ENCODE measurements at regions not wholly inside any gene's neighbourhood (a gene's known extent, or its start where the extent isn't known, plus 50 kb on each side); places are given as distances from the start of the nearest gene placed in this dataset.

DNA sequence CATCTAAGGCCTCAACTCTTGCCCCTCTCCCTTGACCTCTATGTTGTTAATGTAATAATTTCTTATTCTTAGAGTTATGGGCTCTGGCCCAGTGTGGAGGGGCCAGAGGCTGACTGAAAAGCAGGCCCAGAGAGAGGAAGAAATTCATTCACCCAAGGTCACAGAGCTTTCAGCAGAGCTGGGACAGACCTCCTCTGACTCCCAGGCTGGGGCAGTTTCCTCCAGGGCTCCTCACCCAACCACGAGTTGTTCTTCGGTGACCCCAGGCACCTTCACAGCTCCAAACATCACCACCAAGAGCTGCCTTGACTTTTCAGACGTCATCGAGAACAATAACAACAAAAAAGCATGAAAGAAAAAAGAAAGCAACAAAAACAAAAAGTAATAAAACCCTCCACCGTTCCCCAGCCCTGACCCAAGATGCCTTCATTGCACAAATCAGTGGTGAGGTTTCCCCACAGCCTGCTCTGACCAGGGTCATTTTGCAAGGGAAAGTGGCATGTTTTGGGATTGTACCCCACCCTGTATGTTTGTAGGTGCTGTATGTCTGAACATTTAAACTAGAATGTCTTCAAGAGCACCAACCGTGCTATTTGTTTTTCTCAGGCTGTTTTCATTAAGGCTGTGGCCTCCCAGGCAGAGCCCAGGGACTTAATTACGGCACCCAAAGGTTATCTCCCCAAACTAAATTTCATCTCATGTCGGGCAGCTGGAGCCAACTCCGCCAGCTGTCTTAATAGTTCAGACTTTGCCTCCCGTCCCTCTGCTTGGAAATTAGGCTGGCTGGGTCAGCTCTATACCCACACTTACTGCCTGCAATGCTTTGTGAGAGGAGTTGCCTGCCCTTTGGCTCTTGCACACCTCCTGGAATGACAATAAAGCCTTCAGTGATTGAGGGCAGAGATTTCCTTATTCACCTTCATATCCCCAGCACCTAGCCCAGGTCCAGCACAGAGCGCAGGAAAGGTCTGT is 173.8 kb downstream of the RPLP1 start:
- no peak for DNase-seq (ENCODE audit: low spot score)

DNA sequence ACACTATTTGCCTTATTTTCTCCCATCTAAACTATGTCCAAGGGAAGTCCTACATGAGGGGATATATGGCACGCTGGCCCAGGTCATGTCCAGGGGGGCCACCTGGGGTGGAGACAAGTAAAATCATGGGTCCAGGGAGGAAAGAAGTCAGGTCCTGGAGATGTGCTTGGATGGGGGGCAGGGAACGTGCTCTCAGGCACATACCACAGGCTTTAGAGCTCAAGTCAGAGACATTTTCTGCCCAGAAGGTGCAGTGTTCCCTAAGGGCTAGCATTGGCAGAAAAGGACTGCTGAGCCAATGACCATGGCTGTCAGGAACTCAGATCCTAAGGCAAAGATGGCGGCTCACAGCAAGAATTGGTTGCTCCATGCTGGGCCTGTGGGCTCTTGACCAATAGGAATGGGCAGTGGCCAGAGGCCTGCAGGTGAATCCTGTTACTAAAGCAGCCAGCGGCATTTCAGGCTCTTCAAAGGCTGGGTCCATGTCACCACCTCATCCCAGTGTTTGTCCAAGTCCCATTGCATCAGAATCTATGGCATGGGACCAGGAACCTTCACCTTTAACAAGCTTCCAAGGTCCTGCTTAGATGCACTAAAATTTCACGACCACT is 175.0 kb downstream of the RPLP1 start:
- DNase-seq (ENCODE audit: low spot score), result no peak

DNA sequence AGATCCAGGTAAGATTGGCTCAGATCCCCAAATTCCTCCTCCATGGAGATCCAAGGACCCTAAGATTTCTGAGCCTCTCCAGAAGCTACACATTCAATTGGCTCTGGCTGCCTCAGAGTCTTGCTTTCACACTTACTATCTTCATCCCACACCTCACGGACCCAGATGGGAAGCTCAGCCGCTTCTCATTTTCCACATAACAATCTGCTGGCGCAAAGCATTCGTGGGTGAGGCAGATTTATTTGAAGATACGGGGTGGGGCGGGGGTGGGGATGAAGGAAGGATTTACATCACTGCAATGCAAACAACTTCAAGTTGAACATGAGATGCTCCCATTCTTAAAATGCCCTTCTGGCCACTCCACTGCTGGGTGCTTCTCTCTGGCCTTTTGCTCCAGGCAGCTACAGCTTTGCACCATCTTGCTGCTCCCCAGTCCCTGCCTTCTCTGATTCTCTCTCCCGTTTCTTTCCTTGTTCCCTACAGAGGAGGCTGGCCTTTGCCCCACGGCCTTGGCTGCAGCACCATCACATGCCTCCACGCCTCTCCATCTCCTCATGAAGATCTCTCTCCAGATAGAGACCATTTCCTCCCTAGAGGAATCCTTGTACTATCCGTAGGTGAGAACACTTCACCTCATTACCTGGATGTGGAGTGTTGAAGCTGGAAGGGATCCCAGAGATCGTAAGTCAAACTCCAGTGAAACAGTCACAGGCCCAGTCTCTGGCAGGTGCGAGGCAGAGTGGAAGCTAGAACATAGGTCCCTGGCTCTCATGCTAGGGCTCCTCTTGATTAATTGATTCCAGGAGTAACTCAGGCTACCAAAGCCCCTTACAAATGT is 175.9 kb downstream of the RPLP1 start:
- no peak for DNase-seq (ENCODE audit: low spot score)

DNA sequence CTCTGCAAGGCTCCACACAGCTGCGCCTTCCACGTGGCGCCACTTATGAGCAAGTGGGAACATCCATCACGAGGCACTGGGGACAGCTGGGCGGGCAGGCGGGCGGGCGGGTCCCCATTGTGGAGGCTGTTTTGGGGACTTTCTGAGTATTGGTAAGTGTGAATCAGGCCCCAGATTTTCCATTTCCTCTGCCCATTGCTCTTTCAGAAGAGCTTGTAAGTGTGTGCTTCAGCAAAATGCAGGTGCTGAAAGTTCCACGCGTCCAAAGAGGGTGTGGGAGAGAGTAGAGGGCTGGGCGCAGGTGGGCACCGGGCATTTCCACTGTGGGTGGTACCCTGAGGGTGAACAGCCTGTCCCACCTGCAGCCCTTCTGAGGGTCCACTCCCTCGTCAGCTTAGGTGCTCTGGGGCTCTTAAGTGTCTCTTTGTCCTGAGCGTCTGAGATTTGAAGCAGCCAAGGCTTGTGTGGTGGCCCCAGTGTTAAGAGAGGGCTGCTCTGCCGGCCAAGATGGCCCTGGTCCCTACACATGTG is 177.1 kb downstream of the RPLP1 start:
- DNase-seq (ENCODE audit: low spot score), result no peak

DNA sequence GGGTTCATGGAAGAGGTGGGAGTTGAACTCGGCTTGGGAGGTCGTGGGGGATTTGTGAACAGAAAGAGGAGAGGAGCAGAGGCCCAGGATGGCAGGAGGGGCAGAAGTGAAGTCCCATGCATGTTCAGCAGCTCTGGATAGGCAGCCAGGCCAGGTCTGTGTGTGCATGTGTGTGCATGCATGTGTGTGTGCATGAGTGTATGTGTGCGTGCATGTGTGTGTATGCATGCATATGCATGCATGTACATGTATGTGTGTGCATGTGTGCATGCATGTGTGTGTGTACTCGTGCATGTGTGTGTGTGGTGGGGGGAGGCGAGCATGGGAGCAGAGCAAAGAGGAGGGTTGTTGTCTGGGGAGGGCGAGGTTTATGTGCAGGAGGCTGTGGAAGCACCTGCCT is 178.4 kb downstream of the RPLP1 start:
- DNase-seq (ENCODE audit: low spot score), result no peak

DNA sequence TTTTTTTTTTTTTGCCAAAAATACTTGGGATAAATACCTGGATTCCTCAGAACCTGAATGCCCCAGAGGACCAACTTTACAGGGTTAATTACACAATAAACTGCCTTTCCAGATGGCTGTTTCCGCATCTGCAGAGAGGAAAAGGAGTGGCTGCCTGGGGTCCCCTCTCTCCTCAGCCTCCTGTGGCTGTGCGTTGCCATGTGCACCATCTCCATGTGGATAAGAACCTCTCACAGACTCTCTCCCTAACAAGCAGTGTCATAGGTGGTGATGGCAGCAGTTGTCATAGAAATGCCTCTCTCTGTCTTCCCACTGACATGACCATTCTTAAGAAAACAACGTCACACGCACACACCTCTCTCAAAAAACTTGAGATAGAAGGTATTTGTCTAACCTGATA is 179.4 kb downstream of the RPLP1 start:
- DNase-seq (ENCODE audit: low spot score), result no peak

DNA sequence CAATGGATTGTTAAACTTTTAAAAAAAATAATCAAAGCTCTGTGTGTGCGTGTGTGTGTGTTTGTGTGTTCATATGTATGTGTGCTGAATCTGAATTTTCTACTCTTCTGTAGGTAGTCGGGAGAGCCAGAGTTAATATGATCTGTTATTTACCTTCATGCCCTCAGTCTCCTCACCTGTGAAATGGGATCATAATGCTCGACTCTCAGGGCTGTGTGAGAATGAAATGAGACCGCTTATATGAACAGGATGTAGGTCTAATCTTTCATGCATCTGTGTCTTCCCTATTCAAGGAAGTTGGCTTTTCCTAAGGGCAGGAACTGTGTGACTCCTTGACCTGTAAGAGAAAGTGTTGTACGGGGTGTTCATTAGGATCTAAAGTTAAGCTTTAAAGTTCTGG is 182.2 kb downstream of the RPLP1 start:
- DNase-seq (ENCODE audit: low spot score), result no peak

DNA sequence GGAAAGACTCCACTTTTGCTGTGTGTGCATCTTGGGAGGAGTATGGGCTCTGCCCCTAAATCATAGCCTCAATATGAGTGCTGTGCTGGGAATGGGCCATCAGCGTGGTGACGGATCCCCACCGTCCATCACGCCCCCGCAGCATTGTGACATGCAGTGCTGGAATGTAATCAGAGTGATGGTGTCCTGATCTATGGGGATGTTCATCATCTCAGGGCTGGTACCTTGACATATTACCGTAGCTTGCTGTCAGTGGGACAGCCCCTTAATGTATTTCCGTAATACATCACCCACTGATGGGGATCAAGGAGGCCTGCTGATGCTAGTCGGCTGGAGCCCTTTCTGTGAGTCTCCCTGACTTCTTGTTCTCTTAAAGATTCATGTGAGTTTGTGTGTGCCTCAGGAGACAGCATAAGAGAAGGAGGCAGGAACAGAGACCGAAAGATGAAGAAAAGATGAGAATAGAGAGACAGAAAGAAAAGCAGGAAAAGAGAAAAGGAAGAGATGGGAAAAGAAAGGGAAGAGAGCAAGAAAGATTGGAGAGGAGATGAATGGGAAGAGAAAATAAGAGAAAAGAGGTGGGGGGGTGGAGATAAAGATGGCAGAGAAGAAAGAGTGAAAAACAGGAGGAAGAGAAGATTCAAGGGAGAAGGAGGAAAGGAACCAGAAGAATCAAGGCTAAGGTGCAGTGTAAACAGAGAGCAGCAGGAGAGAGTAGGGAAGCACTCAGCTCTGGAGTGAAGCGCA is 183.7 kb downstream of the RPLP1 start:
- no peak for DNase-seq (ENCODE audit: low spot score)

DNA sequence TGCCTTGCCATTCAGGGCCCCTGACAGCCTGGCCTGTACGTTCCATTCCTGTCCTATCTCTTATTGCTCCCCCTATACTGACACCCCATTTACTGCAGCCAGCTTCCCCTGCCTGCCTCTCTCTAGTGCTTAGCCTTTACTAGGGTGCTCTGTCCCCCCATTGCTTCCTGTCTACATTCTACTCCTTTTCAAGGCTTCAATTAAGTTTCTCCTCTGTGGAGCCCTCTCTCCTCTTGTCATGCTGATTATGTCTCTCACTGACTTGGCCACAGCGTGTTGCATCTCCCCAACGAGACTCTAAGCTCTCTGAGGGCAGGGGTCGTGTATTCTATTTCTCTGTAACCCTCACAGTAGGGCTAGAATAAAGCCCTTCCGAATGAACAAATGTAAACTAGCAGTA is 185.2 kb downstream of the RPLP1 start:
- DNase-seq (ENCODE audit: low spot score), result no peak

DNA sequence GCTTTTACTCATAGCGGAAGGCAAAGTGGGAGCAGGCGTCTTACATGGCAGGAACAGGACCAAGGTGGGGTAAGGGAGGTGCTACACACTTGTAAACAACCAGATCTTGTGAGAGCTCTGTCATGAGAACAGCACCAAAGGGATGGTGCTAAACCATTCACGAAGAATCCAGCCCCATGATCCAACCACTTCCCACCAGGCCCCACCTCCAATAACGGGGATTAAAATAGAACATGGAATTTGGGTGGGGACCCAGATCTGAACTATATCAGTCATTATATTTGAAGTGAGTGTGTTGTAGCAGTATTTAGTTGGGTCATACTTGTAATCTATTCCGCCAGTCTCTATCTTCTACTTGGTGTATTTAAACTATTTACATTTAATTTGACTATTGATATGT is 190.9 kb downstream of the RPLP1 start:
- DNase-seq (ENCODE audit: low spot score), result no peak

DNA sequence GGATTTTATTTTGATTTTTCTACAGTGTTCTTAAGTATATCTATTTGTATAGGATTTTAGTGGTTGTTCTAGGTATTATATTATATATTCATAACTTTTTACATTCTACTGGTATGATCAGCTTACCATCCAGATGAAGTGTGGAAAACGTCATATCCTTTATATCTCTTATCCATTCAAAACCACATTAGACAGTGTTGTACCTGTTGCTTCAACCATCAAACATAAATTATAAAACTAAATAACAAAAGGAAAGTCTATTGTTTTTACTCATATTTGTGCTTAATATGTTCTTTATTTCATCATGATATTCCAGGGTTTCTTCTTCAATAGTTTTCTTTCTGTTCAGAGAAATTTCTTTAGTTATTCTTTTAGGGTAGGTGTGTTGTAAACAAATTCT is 191.4 kb downstream of the RPLP1 start:
- no peak for DNase-seq (ENCODE audit: low spot score)

DNA sequence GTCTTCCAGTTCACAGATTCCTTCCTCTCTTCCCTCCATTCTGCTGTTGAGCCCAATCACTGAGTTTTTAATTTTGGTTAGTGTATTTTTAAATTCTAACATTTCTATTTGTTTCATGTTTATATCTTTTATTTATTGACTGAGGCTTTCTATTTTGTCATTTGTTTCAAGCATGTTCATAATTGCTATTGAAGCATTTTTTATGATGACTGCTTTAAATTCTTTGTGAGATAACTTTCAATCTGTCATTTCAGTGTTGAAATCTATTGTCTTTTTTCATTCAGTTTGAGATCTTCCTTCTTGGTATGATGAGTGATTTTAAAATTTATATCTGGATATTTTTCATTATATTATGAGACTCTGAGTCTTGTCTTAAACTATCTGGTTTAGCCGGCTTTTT is 192.3 kb downstream of the RPLP1 start:
- DNase-seq (ENCODE audit: low spot score), result no peak

DNA sequence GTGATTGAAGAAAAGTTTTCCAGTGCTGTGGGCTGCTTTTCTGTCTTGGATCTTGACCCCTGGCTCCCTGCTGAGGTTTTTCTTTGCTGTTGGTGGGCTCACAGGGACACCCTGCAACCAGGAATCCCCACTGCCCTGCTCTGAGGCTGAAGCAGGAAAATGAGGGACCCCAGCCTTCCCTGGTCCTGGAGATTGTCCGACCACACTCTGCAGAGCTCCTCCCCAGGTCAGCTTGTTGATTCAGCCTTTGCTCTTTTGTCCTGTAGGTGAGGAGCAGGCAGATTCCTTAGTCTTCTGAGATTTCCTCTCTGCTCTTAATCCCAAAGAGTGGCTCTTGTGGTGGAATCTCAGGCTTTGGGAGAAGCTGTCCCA is 194.5 kb downstream of the RPLP1 start:
- DNase-seq (ENCODE audit: low spot score), result no peak

DNA sequence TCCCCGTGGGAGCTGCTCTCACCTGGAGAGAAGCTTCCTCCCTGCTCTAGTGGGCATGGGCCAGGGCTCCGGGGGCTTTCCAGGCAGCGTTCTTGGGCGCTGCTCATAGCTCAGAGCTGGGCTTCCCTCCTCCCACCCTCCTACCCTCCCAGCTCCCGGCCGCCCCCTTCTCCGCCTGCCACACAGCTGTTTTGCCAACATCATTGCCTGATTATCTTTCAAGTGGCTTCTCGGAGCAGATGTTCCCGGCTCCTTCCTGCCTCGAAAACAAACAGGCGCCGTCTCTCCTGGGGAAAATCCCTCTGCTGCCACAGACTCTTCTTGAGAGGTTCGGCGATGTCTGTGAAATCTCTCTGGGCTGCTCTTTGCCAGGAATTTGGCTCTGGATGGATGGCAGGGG is 195.6 kb downstream of the RPLP1 start:
- no peak for DNase-seq (ENCODE audit: low spot score)

DNA sequence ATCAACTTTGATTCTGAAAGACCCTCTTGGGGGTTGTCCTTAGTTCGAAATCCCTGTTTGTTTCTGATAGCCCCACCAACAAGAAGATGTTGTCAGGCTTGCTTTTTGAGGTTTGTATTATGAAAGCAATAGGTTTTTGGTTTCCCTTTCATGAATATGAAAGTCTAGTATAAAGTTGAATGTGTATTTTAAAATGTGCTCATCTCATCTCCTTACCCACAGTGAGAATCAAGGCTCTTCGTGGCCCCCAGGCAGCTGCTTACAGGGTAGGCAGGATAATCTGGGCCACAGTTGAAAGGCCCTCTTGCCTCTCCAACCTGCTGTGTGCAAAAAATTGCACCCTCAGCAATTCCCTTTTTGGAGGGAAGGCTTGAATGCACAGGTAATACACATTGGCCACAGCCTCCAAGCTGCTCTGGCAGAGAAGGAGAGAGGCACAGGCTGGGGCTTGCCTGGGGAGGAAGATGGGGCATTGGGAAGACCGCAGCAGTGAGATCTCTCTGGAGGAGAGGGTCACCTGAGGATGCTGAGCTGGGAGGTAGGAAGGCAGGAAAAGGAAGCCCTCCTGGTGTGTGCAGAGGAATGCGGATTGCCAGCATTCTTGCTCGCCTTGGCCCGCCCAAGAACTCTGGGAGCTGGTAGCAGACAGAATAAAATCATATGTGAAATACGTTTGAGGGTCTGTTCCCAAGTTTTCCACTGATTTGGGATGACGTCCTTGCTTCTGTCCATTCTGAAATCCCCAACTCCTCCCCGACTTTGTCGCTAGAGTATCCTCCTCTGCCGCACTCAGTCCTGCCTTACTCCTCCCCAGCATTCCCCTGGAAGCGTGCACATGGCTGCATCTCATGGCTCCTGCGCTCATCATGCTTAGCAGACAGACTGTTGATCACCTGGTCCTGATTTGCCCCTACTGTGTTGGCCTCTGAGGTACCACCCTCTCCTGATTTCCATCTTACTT is 196.4 kb downstream of the RPLP1 start:
- DNase-seq (ENCODE audit: low spot score), result no peak

DNA sequence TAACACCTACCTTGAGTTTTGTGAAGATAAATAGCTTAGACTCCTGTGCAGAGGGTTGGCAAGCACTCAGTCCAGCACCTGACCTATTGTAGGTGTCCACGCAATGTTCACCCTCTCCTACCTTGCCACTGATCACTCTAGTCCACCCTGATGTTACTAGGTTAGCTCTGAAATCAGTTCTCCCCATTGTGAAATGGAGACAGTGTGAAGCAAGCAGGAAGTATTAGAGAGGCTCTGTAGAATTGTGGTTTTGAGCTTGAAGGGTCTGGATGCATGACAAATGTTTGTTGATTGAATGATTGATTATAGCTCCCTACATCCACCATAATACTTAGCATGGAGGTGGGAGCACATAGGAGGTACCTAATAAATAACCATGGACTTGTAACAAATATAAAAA is 199.7 kb downstream of the RPLP1 start:
- DNase-seq (ENCODE audit: low spot score), result no peak

DNA sequence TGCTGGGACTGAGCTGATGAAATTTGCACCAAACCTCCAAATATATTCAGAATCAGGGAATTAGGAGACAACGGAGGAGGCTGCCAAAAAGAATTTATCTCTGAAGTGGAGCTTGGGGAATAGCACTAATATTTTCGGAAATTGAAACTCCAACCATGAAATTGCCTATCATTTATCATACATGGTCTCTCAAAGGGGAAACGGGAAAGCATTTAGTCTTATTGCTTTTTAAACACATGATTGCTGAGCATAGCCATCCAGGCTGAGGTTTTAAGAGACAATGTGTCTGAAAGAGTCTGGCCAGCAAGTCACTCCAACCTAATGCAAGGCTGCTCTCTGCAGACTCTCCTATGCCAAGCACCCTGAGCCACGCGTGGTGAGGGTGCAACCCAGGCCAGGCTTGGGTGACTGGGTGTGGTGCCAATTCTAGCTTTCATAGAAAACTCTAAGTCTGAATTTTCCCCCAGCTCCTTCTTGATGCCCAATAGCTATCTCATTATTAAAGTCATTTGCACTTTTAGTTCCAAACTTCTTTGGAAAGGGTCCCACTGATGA is 200.2 kb downstream of the RPLP1 start:
- no peak for DNase-seq (ENCODE audit: low spot score)

DNA sequence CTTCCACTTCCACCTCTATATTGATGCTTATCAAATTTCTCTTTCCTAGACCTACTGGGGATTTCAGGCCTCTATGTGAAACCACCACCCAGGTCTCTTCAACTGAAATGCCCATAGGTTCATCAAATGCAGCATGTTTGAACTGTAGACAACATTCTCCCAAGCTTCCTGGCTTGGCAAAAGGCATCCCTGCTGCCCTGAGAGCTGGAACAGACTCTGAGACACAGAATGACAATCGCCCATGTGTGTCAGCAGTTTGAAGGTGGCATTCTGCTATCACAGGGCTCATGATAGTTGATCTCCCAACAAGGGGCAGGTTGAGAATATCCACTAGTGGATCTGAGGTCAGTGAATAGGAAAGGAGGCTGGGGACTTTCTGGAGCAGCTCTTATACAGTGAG is 200.7 kb downstream of the RPLP1 start:
- DNase-seq (ENCODE audit: low spot score), result no peak

DNA sequence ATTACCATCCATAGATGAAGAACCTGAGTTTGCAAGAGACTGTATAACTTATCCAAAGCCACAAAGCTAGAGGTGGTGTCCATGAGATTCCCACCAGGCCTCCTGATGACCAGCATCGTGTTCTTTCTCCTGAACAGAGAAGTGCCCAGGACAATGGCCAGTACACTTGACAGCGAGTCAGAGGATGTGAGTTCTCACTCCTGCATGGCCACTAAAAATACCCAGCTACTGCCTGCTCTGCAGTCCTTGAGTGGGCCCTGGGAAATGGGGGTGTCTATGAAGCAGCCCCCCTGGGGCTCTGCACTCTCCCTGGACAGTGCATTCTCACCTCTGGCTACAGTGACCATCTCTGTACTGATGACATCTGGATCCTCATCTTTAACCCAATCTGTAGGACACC is 201.2 kb downstream of the RPLP1 start:
- DNase-seq (ENCODE audit: low spot score), result no peak

DNA sequence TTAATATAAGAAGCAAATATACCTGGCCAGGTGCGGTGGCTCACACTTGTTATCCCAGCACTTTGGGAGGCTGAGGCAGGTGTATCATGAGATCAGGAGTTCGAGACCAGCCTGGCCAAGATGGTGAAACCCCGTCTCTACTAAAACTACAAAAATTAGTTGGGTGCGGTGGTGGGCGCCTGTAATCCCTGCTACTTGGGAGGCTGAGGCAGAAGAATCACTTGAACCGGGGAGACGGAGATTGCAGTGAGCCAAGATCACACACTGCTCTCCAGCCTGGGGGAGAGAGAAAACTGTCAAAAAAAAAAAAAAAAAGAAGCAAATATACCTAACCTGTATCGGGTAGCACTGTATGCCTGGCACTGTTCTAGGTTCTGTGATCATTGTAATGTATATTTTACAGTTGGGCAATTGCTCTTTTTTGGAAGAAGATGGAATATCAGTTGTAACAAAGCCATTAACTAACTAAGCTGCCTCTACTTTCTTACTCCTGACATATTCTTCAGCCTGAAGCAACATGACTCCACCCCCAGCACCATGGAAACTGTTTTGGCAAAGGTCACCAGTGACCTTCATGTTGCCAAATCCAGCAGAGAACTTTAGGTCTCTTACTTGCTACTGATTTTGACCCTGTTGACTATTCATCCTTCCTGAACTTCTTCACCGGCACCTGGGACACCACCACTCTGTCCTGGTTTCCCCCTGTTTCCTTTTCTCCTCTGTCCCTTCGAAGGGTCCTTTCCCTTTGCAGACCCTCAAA is 203.8 kb downstream of the RPLP1 start:
- DNase-seq (ENCODE audit: low spot score), result no peak
